HG02759 (cell line): ENCODE measurements at regions not wholly inside any gene's neighbourhood (a gene's known extent, or its start where the extent isn't known, plus 50 kb on each side); places are given as distances from the start of the nearest gene placed in this dataset.

Source experiments
- ATAC-seq: cut with Tn5 transposase; IDR thresholded peaks from one replicate; pipeline ENCODE4 v1.9.1; 2021; ENCODE audit warnings: mild to moderate bottlenecking, moderate library complexity; ENCODE audit not compliant: unreplicated experiment

- no peak for ATAC-seq
Observed at GRCh38 chr3:15942936-15943335, 145.2 kb upstream of the ANKRD28 start.

GRCh38 chr3:15948388-15948787 is 150.6 kb upstream of the ANKRD28 start:
- no peak for ATAC-seq

GRCh38 chr3:15952543-15953175 is 154.9 kb upstream of the ANKRD28 start:
- no peak for ATAC-seq

- no peak for ATAC-seq
Observed at GRCh38 chr3:15953841-15954240, 156.1 kb upstream of the ANKRD28 start.

- ATAC-seq, result no peak
Observed at GRCh38 chr3:15955968-15956367, 158.2 kb upstream of the ANKRD28 start.

- no peak for ATAC-seq
Observed at GRCh38 chr3:15958692-15959433, 161.1 kb upstream of the ANKRD28 start.

GRCh38 chr3:15959434-15959811 is 161.6 kb upstream of the ANKRD28 start:
- ATAC-seq, result no peak

GRCh38 chr3:15964605-15965442 is 167.0 kb upstream of the ANKRD28 start:
- ATAC-seq, result no peak

- no peak for ATAC-seq
Observed at GRCh38 chr3:15967577-15967976, 169.8 kb upstream of the ANKRD28 start.

GRCh38 chr3:15969874-15970640 is 172.3 kb upstream of the ANKRD28 start:
- no peak for ATAC-seq

GRCh38 chr3:15973414-15973813 is 175.6 kb upstream of the ANKRD28 start:
- ATAC-seq, result no peak

- no peak for ATAC-seq
Observed at GRCh38 chr3:15973940-15974339, 176.2 kb upstream of the ANKRD28 start.

GRCh38 chr3:15974647-15975046 is 176.9 kb upstream of the ANKRD28 start:
- ATAC-seq, result no peak

- no peak for ATAC-seq
Observed at GRCh38 chr3:15976524-15976923, 178.7 kb upstream of the ANKRD28 start.

- no peak for ATAC-seq
Observed at GRCh38 chr3:15977090-15977489, 179.3 kb upstream of the ANKRD28 start.

GRCh38 chr3:15977598-15978232 is 179.9 kb upstream of the ANKRD28 start:
- no peak for ATAC-seq

- no peak for ATAC-seq
Observed at GRCh38 chr3:15978801-15979200, 181.0 kb upstream of the ANKRD28 start.

- no peak for ATAC-seq
Observed at GRCh38 chr3:15979495-15979894, 181.7 kb upstream of the ANKRD28 start.

GRCh38 chr3:15979900-15980299 is 182.1 kb upstream of the ANKRD28 start:
- no peak for ATAC-seq

- ATAC-seq, result no peak
Observed at GRCh38 chr3:15982243-15982642, 184.5 kb upstream of the ANKRD28 start.
